Suprapubic skin (tissue), 4 donors: ENCODE measurements at regions not wholly inside any gene's neighbourhood (a gene's known extent, or its start where the extent isn't known, plus 50 kb on each side); places are given as distances from the start of the nearest gene placed in this dataset.

Experiments
- EP300 ChIP-seq: sonication (generic); formaldehyde crosslinking; IDR thresholded peaks from one replicate; pipeline ENCODE4 v1.6.1; 2017; ENCODE audit warnings: antibody characterized with exemption
- POLR2A ChIP-seq, 2 donors: fragments of 450-650 bp; IDR thresholded peaks; one replicate each; pipeline ENCODE4 v1.6.1; 2017; ENCODE audit warnings: antibody characterized with exemption in 2 of 2, mild to moderate bottlenecking in 2 of 2, moderate library complexity in 2 of 2
- POLR2AphosphoS5 ChIP-seq, 3 donors: sonication (generic); formaldehyde crosslinking; IDR thresholded peaks; one replicate each; pipeline ENCODE4 v1.6.1; 2017; ENCODE audit warnings: antibody characterized with exemption in 3 of 3
- TF ChIP-seq, protein P1 (sequence below), 2 donors: fragments of 200-600 bp in 1 of 2; fragments of 450-650 bp in 1 of 2; sonication (generic) in 1 of 2; IDR thresholded peaks; one replicate each; pipeline ENCODE4 v1.5.1; 2016 to 2019; ENCODE audit warnings: antibody characterized with exemption in 2 of 2, mild to moderate bottlenecking in 1 of 2, moderate library complexity in 1 of 2

DNA sequence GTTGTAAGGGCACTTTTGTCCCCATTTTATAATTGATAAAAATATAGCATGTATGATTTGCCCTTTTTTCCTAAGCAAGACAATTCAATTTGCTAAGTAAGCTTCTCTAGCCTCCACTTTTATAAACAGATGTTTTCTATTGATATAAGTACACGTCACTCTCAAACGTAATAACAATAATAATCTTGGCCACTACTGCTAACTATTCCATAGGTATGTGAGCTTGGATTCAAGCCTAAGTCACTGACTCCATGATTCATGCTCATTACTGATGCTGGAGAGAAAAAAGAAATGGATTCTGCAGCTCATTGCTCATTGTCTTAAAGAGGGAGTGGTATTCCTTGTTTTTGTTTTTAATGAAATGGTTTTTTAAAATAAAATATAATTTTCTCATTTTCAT is 661.0 kb downstream of the GALC start:
- TF ChIP-seq, protein P1, sequence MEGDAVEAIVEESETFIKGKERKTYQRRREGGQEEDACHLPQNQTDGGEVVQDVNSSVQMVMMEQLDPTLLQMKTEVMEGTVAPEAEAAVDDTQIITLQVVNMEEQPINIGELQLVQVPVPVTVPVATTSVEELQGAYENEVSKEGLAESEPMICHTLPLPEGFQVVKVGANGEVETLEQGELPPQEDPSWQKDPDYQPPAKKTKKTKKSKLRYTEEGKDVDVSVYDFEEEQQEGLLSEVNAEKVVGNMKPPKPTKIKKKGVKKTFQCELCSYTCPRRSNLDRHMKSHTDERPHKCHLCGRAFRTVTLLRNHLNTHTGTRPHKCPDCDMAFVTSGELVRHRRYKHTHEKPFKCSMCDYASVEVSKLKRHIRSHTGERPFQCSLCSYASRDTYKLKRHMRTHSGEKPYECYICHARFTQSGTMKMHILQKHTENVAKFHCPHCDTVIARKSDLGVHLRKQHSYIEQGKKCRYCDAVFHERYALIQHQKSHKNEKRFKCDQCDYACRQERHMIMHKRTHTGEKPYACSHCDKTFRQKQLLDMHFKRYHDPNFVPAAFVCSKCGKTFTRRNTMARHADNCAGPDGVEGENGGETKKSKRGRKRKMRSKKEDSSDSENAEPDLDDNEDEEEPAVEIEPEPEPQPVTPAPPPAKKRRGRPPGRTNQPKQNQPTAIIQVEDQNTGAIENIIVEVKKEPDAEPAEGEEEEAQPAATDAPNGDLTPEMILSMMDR (IDR thresholded peaks at IDR 0.05), result no peak
- no peak for TF ChIP-seq POLR2A (IDR thresholded peaks at IDR 0.05)
- TF ChIP-seq EP300, result no peak
- TF ChIP-seq POLR2AphosphoS5 (IDR thresholded peaks at IDR 0.05), result no peak
